NCI-H2171 treated with DMSO at 0.1 percent for 48 hours (cell line): ENCODE measurements at regions not wholly inside any gene's neighbourhood (a gene's known extent, or its start where the extent isn't known, plus 50 kb on each side); places are given as distances from the start of the nearest gene placed in this dataset.

ENCODE experiments used
- DNase-seq: peaks from one replicate; lab custom pipeline; 2025; lab: John Stamatoyannopoulos, UW

GRCh38 chr12:97324471-97324870, 138.1 kb upstream of the RMST start:
- DNase-seq = no peak

GRCh38 chr12:97335115-97335514, 127.5 kb upstream of the RMST start:
- peak; percentile 16 for DNase-seq

GRCh38 chr12:97336900-97337751, 125.5 kb upstream of the RMST start:
- no peak for DNase-seq

GRCh38 chr12:97342130-97342529, 120.5 kb upstream of the RMST start:
- DNase-seq = no peak

GRCh38 chr12:97347956-97348355, 114.6 kb upstream of the RMST start:
- DNase-seq = no peak

GRCh38 chr12:97358361-97358760, 104.2 kb upstream of the RMST start:
- DNase-seq = no peak

GRCh38 chr12:97359021-97359690, 103.4 kb upstream of the RMST start:
- DNase-seq = no peak

GRCh38 chr12:97363693-97364092, 98.9 kb upstream of the RMST start:
- DNase-seq = no peak

- no peak for DNase-seq
Measured at GRCh38 chr12:97368462-97369163, 94.0 kb upstream of the RMST start.

- DNase-seq = no peak
Measured at GRCh38 chr12:97375310-97375709, 87.3 kb upstream of the RMST start.

- DNase-seq = no peak
Measured at GRCh38 chr12:97380440-97380839, 82.2 kb upstream of the RMST start.

- no peak for DNase-seq
Measured at GRCh38 chr12:97385121-97385520, 77.5 kb upstream of the RMST start.

- no peak for DNase-seq
Measured at GRCh38 chr12:97386133-97386581, 76.4 kb upstream of the RMST start.

GRCh38 chr12:97387844-97388243, 74.8 kb upstream of the RMST start:
- no peak for DNase-seq

- no peak for DNase-seq
Measured at GRCh38 chr12:97394657-97395056, 67.9 kb upstream of the RMST start.

- no peak for DNase-seq
Measured at GRCh38 chr12:97397008-97397407, 65.6 kb upstream of the RMST start.

GRCh38 chr12:97398704-97399103, 63.9 kb upstream of the RMST start:
- DNase-seq = no peak

- DNase-seq = no peak
Measured at GRCh38 chr12:97404093-97404492, 58.5 kb upstream of the RMST start.

- peak; percentile 37 for DNase-seq
Measured at GRCh38 chr12:97404543-97404942, 58.1 kb upstream of the RMST start.

GRCh38 chr12:97408363-97408762, 54.2 kb upstream of the RMST start:
- no peak for DNase-seq

- no peak for DNase-seq
Measured at GRCh38 chr12:97411341-97411740, 51.3 kb upstream of the RMST start.
